GM12878 (cell line): ENCODE measurements at regions not wholly inside any gene's neighbourhood (a gene's known extent, or its start where the extent isn't known, plus 50 kb on each side); places are given as distances from the start of the nearest gene placed in this dataset.

Experiments used
- CEBPB ChIP-seq, 2 experiments: fragments of 150-350 bp in 1 of 2; IDR thresholded peaks; 2 replicates each; pipeline ENCODE4 v1.6.1; 2012 to 2014; ENCODE audit warnings: low read depth in 2 of 2, low read length in 2 of 2, borderline replicate concordance in 1 of 2, inconsistent platforms in 1 of 2
- CTCF ChIP-seq, 3 experiments: IDR thresholded peaks in 2 of 3; conservative IDR thresholded peaks in 1 of 3; 2 replicates each; pipeline ENCODE4 v1.5.1; 2011; ENCODE audit warnings: low read depth in 3 of 3, low read length in 3 of 3, mild to moderate bottlenecking in 3 of 3, control low read depth in 2 of 3, moderate library complexity in 2 of 3, inconsistent platforms in 1 of 3, mixed read lengths in 1 of 3; ENCODE audit not compliant: control insufficient read depth in 2 of 3, insufficient read depth in 1 of 3; ENCODE audit errors: extremely low read depth in 1 of 3
- EP300 ChIP-seq, 2 experiments: fragments of 150-350 bp in 1 of 2; IDR thresholded peaks; 2 replicates each; pipeline ENCODE4 v1.6.1; 2011 to 2012; ENCODE audit warnings: low read depth in 2 of 2, low read length in 2 of 2, borderline replicate concordance in 1 of 2, improper control_type of control experiment in 1 of 2, inconsistent platforms in 1 of 2; ENCODE audit not compliant: control insufficient read depth in 1 of 2
- MEF2A ChIP-seq: IDR thresholded peaks from 2 replicates; pipeline ENCODE4 v1.6.1; 2011; ENCODE audit warnings: low read depth, mild to moderate bottlenecking, low read length, moderate library complexity; ENCODE audit not compliant: insufficient read depth
- MXI1 ChIP-seq: fragments of 150-350 bp; IDR thresholded peaks from 2 replicates; pipeline ENCODE4 v1.6.1; 2011; ENCODE audit warnings: low read depth, mild to moderate bottlenecking, inconsistent platforms, low read length, improper control_type of control experiment
- TCF3 ChIP-seq: IDR thresholded peaks from 2 replicates; pipeline ENCODE4 v1.6.1; 2012; ENCODE audit warnings: low read depth, mild to moderate bottlenecking, low read length, borderline replicate concordance; ENCODE audit not compliant: insufficient read depth
- ZNF217 ChIP-seq: fragments of 450-650 bp; IDR thresholded peaks from 2 replicates; pipeline ENCODE4 v1.6.1; 2017; ENCODE audit warnings: antibody characterized with exemption, mild to moderate bottlenecking
- TF ChIP-seq, protein P1 (sequence below): IDR thresholded peaks from 2 replicates; pipeline ENCODE4 v1.6.1; 2012; ENCODE audit warnings: low read depth, low read length, improper control_type of control experiment

GRCh38 chr3:194046995-194047645 is 88.8 kb upstream of the HES1 start:
- TF ChIP-seq MXI1 (no peak), CTCF (IDR thresholded peaks at IDR 0.05 in 2 of 3, conservative IDR thresholded peaks at IDR 0.05 in 1 of 3; ENCODE audit: control insufficient read depth in 2 of 3, extremely low read depth in 1 of 3, insufficient read depth in 1 of 3, low read depth in 3 of 3, low read length in 3 of 3) (no peak), TCF3 (no peak), EP300 (IDR thresholded peaks at IDR 0.05; ENCODE audit: borderline replicate concordance in 1 of 2, control insufficient read depth in 1 of 2, low read depth in 2 of 2, low read length in 2 of 2) (no peak), CEBPB (IDR thresholded peaks at IDR 0.05; ENCODE audit: borderline replicate concordance in 1 of 2, low read depth in 2 of 2, low read length in 2 of 2) (no peak), ZNF217 (no peak), MEF2A (no peak)
- TF ChIP-seq, protein P1, sequence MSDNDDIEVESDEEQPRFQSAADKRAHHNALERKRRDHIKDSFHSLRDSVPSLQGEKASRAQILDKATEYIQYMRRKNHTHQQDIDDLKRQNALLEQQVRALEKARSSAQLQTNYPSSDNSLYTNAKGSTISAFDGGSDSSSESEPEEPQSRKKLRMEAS, result no peak
